ENCODE measurements at regions not wholly inside any gene's neighbourhood (a gene's known extent, or its start where the extent isn't known, plus 50 kb on each side); places are given as distances from the start of the nearest gene placed in this dataset.

- no peak for DNase-seq
These were observed 306.2 kb upstream of the AKR1E2 start for GRCh38 chr10:4519658-4520402.

GRCh38 chr10:4517746-4518145 is 308.3 kb upstream of the AKR1E2 start:
- no peak for DNase-seq

GRCh38 chr10:4515721-4516120 is 310.3 kb upstream of the AKR1E2 start:
- no peak for DNase-seq

GRCh38 chr10:4514445-4515108 is 311.4 kb upstream of the AKR1E2 start:
- peak in 1 of 2 donors; percentile 4 for DNase-seq

GRCh38 chr10:4512671-4513240 is 313.3 kb upstream of the AKR1E2 start:
- DNase-seq: peak in 1 of 2 donors; percentile 9

- DNase-seq: no peak
These were observed 313.8 kb upstream of the AKR1E2 start for GRCh38 chr10:4512196-4512595.

- DNase-seq: no peak
These were observed 314.5 kb upstream of the AKR1E2 start for GRCh38 chr10:4511509-4511908.

- no peak for DNase-seq
These were observed 316.6 kb upstream of the AKR1E2 start for GRCh38 chr10:4509405-4509804.

- DNase-seq: no peak
These were observed 319.9 kb upstream of the AKR1E2 start for GRCh38 chr10:4506095-4506494.

GRCh38 chr10:4504550-4504949 is 321.5 kb upstream of the AKR1E2 start:
- DNase-seq: no peak

GRCh38 chr10:4503076-4503475 is 322.9 kb upstream of the AKR1E2 start:
- DNase-seq: no peak

- no peak for DNase-seq
These were observed 324.7 kb upstream of the AKR1E2 start for GRCh38 chr10:4501306-4501705.

- DNase-seq: no peak
These were observed 327.2 kb upstream of the AKR1E2 start for GRCh38 chr10:4498711-4499251.

GRCh38 chr10:4494551-4494950 is 331.5 kb upstream of the AKR1E2 start:
- DNase-seq: no peak

GRCh38 chr10:4492202-4492601 is 333.8 kb upstream of the AKR1E2 start:
- no peak for DNase-seq

GRCh38 chr10:4488904-4489303 is 337.1 kb upstream of the AKR1E2 start:
- DNase-seq: no peak

GRCh38 chr10:4485636-4486035 is 340.4 kb upstream of the AKR1E2 start:
- no peak for DNase-seq

GRCh38 chr10:4483811-4484210 is 342.2 kb upstream of the AKR1E2 start:
- DNase-seq: no peak

- DNase-seq: no peak
These were observed 343.3 kb upstream of the AKR1E2 start for GRCh38 chr10:4482659-4483058.

GRCh38 chr10:4481192-4481591 is 344.8 kb upstream of the AKR1E2 start:
- no peak for DNase-seq

GRCh38 chr10:4479342-4479741 is 346.7 kb upstream of the AKR1E2 start:
- no peak for DNase-seq

GRCh38 chr10:4477664-4478063 is 348.3 kb upstream of the AKR1E2 start:
- DNase-seq: no peak

GRCh38 chr10:4475827-4476490 is 350.0 kb upstream of the AKR1E2 start:
- DNase-seq: no peak
